Tibial nerve (tissue), 4 donors: ENCODE measurements at regions not wholly inside any gene's neighbourhood (a gene's known extent, or its start where the extent isn't known, plus 50 kb on each side); places are given as distances from the start of the nearest gene placed in this dataset.

Experiments
- DNase-seq, 2 donors: peaks; one replicate each; pipeline ENCODE4 v3.0.0-alpha.2; 2019; ENCODE audit warnings: low spot score in 2 of 2
- H3K27ac ChIP-seq, 4 donors: fragments of 200-600 bp; sonication (generic) in 3 of 4; one replicate each; pipeline ENCODE4 v1.5.1; 2017 to 2019; ENCODE audit warnings: mild to moderate bottlenecking in 1 of 4
- H3K27me3 ChIP-seq, 2 donors: fragments of 200-600 bp; sonication (generic) in 1 of 2; one replicate each; pipeline versions ENCODE4 v1.5.1 to v1.6.0; 2017 to 2019
- H3K36me3 ChIP-seq, 3 donors: fragments of 200-600 bp; sonication (generic); one replicate each; pipeline ENCODE4 v1.5.1; 2018 to 2019
- H3K4me1 ChIP-seq, 4 donors: fragments of 200-600 bp; sonication (generic) in 3 of 4; one replicate each; pipeline ENCODE4 v1.5.1; 2017 to 2019
- H3K4me3 ChIP-seq, 4 donors: fragments of 200-600 bp; sonication (generic) in 3 of 4; one replicate each; pipeline ENCODE4 v1.5.1; 2017 to 2019; ENCODE audit warnings: mild to moderate bottlenecking in 1 of 4, moderate library complexity in 1 of 4
- H3K9me3 ChIP-seq, 4 donors: fragments of 200-600 bp; sonication (generic) in 3 of 4; one replicate each; pipeline ENCODE4 v1.5.1; 2017 to 2019
- EP300 ChIP-seq, 2 donors: sonication (generic); formaldehyde crosslinking; IDR thresholded peaks; one replicate each; pipeline ENCODE4 v1.6.1; 2017; ENCODE audit warnings: antibody characterized with exemption in 2 of 2, mild to moderate bottlenecking in 1 of 2
- POLR2A ChIP-seq, 2 donors: fragments of 450-650 bp; IDR thresholded peaks; one replicate each; pipeline ENCODE4 v1.6.1; 2017; ENCODE audit warnings: antibody characterized with exemption in 2 of 2, mild to moderate bottlenecking in 2 of 2, moderate library complexity in 2 of 2
- WGBS, 2 donors: methylation state at CpG; one replicate each; pipeline ENCODE4 v1.1.5; 2018; 5-methylcytosine and 5-hydroxymethylcytosine counted together
- TF ChIP-seq, protein P1 (sequence below), 5 experiments: fragments of 200-600 bp in 3 of 5; fragments of 450-650 bp in 2 of 5; sonication (generic) in 3 of 5; IDR thresholded peaks; one replicate each; pipeline ENCODE4 v1.5.1; 2016 to 2019; ENCODE audit warnings: antibody characterized with exemption in 5 of 5, mild to moderate bottlenecking in 3 of 5, moderate library complexity in 2 of 5

DNA sequence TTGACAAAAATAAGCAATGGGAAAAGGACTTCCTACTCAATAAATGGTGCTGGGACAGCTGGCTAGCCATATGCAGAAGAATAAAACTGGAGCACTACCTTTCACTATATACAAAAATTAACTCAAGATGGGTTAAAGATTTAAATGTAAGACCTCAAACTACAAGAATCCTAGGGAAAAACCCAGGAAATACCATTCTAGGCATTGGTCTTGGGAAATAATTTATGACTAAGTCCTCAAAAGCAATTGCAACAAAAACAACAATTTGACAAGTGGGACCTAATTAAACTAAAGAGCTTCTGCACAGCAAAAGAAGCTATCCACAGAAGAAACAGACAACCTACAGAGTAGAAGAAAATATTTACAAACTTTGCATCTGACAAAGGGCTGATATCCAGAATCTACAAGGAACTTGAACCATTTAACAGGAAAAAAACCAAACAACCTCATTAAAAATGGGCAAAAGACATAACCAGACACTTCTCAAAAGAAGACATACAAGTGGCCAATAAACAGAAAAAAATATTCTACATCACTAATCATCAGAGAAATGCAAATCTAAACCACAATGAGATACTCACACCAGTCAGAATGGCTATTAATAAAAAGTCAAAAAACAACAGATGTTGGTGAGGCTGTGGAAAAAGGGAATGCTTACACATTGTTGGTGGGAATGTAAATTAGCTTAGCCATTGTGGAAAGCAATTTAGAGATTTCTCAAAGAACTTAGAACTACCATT is 75.2 kb upstream of the CPEB4 start:
- H3K27me3 ChIP-seq: no peaks in the 10 kb centered on the region
- H3K9me3 ChIP-seq: peaks cover 0 to 8% (median 0%) of the 10 kb centered on the region in 4 donors
- TF ChIP-seq, protein P1, sequence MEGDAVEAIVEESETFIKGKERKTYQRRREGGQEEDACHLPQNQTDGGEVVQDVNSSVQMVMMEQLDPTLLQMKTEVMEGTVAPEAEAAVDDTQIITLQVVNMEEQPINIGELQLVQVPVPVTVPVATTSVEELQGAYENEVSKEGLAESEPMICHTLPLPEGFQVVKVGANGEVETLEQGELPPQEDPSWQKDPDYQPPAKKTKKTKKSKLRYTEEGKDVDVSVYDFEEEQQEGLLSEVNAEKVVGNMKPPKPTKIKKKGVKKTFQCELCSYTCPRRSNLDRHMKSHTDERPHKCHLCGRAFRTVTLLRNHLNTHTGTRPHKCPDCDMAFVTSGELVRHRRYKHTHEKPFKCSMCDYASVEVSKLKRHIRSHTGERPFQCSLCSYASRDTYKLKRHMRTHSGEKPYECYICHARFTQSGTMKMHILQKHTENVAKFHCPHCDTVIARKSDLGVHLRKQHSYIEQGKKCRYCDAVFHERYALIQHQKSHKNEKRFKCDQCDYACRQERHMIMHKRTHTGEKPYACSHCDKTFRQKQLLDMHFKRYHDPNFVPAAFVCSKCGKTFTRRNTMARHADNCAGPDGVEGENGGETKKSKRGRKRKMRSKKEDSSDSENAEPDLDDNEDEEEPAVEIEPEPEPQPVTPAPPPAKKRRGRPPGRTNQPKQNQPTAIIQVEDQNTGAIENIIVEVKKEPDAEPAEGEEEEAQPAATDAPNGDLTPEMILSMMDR (IDR thresholded peaks at IDR 0.05): no peak
- TF ChIP-seq POLR2A (IDR thresholded peaks at IDR 0.05) (no peak), EP300 (IDR thresholded peaks at IDR 0.05) (no peak)
- no peaks in the 10 kb centered on the region for H3K36me3 ChIP-seq
- no peaks in the 10 kb centered on the region for H3K4me1 ChIP-seq
- DNase-seq: no peak
- no peak overlapping the region for H3K27ac ChIP-seq
- H3K4me3 ChIP-seq: no peak overlapping the region

DNA sequence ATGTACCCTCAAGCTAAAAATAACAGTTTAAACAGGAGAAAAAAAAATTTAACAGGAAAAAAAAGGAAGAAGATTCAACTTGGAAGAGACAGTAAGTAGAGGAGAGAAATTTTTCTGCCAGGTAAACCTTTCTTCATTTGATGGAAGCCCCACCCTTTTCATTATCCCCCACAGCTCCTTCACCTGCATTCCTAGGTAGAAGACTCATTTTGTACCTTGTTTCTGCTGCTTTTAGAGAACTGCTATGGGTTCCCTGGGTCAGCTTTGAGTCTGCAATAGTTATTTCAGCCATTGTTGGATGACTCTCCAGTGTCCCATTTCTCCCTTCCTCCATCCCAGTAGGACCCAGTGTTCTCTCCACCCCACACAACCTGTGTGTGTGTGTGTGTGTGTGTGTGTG is 74.1 kb upstream of the CPEB4 start:
- Histone ChIP-seq H3K4me3 (no peak overlapping the region), H3K27ac (no peak overlapping the region), H3K27me3 (no peaks in the 10 kb centered on the region), H3K9me3 (peaks cover 0 to 8% (median 0%) of the 10 kb centered on the region in 4 donors), H3K36me3 (no peaks in the 10 kb centered on the region), H3K4me1 (no peaks in the 10 kb centered on the region)
- TF ChIP-seq EP300 (IDR thresholded peaks at IDR 0.05) (no peak), POLR2A (IDR thresholded peaks at IDR 0.05) (no peak)
- TF ChIP-seq, protein P1 (IDR thresholded peaks at IDR 0.05): no peak
- no peak for DNase-seq

DNA sequence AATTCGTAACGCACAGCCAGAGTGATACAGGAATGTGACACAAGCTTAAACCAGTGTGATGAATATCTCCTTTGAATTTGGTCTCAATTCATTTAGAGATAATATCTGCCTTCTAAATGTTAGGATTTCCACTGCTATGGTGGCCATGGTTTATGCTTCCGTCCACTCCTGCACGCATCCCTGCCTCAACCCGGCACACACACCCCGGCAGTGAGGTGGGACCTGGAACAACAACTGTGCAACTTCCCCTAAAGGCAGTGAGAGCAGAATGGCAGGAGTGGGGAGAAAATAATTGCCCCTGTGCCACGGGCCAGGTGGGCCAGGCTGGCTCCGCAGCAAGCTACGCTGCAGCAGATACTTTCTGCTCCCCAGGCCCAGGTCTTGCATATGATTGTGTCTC is 72.6 kb upstream of the CPEB4 start:
- Histone ChIP-seq H3K27me3 (no peaks in the 10 kb centered on the region), H3K9me3 (peaks cover 0 to 17% (median 0%) of the 10 kb centered on the region in 4 donors), H3K27ac (no peak overlapping the region), H3K36me3 (no peaks in the 10 kb centered on the region), H3K4me1 (no peaks in the 10 kb centered on the region), H3K4me3 (no peak overlapping the region)
- 75 to 87% methylated on average over 9 of the region's 9 CpGs for WGBS, 2 donors
- TF ChIP-seq POLR2A (IDR thresholded peaks at IDR 0.05) (no peak), EP300 (IDR thresholded peaks at IDR 0.05) (no peak)
- TF ChIP-seq, protein P1 (IDR thresholded peaks at IDR 0.05): no peak
- DNase-seq: no peak

DNA sequence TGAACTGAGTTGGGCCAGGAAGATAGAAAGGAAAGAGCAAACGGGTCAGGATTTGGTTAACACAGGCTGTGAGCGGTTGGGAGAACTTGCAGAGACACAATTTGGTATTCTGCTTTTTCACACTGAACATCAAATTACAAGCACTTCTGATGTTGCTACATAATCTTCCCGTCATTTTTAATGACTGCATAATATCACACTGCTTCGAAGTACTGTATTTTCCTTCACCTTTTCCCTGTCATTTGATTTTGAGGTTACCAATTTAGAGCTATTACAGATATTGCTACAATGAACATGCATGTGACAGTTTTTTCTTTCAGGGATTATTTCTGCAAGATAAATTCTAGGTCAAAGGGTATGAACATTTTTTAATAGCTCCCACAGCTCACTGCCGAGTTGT is 71.4 kb upstream of the CPEB4 start:
- Histone ChIP-seq H3K9me3 (peaks cover 0 to 17% (median 0%) of the 10 kb centered on the region in 4 donors), H3K4me1 (no peaks in the 10 kb centered on the region), H3K4me3 (no peak overlapping the region), H3K27me3 (no peaks in the 10 kb centered on the region), H3K36me3 (no peaks in the 10 kb centered on the region), H3K27ac (no peak overlapping the region)
- no peak for DNase-seq
- 73 to 76% methylated on average over 5 of the region's 5 CpGs for WGBS, 2 donors
- TF ChIP-seq, protein P1 (IDR thresholded peaks at IDR 0.05): no peak

DNA sequence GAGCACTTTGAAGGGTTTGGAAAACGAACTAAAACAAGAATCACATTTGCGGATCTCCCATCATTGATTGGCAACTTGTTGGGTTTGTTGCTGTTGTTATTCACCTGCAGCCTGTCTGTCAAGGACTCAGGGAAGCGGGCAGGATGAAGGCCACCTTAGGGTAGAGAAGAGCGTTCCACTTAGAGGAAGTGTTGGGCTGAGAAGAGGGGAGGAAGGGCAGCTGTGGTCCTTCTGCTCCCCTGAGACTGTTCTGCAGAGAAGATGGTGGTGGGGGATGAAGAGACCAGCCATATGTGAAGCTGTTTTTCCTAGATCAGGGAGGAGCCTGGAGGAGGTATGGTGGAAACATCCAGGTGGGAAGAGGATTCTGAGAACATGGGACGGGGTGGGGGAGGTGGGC is 70.6 kb upstream of the CPEB4 start:
- no peak overlapping the region for H3K27ac ChIP-seq
- peaks cover 0 to 16% (median 0%) of the 10 kb centered on the region in 4 donors for H3K9me3 ChIP-seq
- no peak for TF ChIP-seq EP300 (IDR thresholded peaks at IDR 0.05)
- TF ChIP-seq POLR2A (IDR thresholded peaks at IDR 0.05): no peak
- no peak for DNase-seq
- no peaks in the 10 kb centered on the region for H3K4me1 ChIP-seq
- 86 to 90% methylated on average over 5 of the region's 5 CpGs for WGBS, 2 donors
- H3K4me3 ChIP-seq: no peak overlapping the region
- no peaks in the 10 kb centered on the region for H3K27me3 ChIP-seq
- H3K36me3 ChIP-seq: no peaks in the 10 kb centered on the region
